Peyer's patch (tissue), 4 donors: ENCODE measurements at regions not wholly inside any gene's neighbourhood (a gene's known extent, or its start where the extent isn't known, plus 50 kb on each side); places are given as distances from the start of the nearest gene placed in this dataset.
"Not testable (repeated sequence)": the region's sequence is repeated elsewhere in the genome, so short reads cannot be mapped to it uniquely, and the experiment has no call there.

Experiments used
- DNase-seq, 3 donors: peaks; one replicate each; pipeline ENCODE4 v3.0.0-alpha.2; 2017 to 2019
- H3K27ac ChIP-seq, 4 donors: fragments of 200-600 bp; sonication (generic); one replicate each; pipeline ENCODE4 v1.5.1; 2016 to 2019
- H3K27me3 ChIP-seq, 2 donors: fragments of 200-600 bp; sonication (generic); one replicate each; pipeline ENCODE4 v1.5.1; 2019
- H3K36me3 ChIP-seq, 3 donors: fragments of 200-600 bp; sonication (generic); one replicate each; pipeline ENCODE4 v1.5.1; 2016 to 2019
- H3K4me1 ChIP-seq, 4 donors: fragments of 200-600 bp; sonication (generic); one replicate each; pipeline ENCODE4 v1.5.1; 2016 to 2019
- H3K4me3 ChIP-seq, 4 donors: fragments of 200-600 bp; sonication (generic); 1 replicate in 3 of 4; 2 replicates in 1 of 4; pipeline ENCODE4 v1.5.1; 2016 to 2019; ENCODE audit warnings: mild to moderate bottlenecking in 1 of 4
- H3K9me3 ChIP-seq, 4 donors: fragments of 200-600 bp; sonication (generic); one replicate each; pipeline ENCODE4 v1.5.1; 2016 to 2019; ENCODE audit warnings: mild to moderate bottlenecking in 1 of 4
- CTCF ChIP-seq, 6 experiments: fragments of 450-650 bp in 4 of 6; fragments of 200-600 bp in 2 of 6; sonication (generic) in 1 of 6; IDR thresholded peaks; one replicate each; pipeline ENCODE4 v1.5.1; 2017 to 2019; ENCODE audit warnings: antibody characterized with exemption in 6 of 6, mild to moderate bottlenecking in 3 of 6, moderate library complexity in 1 of 6
- POLR2A ChIP-seq, 2 donors: fragments of 450-650 bp; IDR thresholded peaks; one replicate each; pipeline ENCODE4 v1.5.1; 2017; ENCODE audit warnings: antibody characterized with exemption in 2 of 2, mild to moderate bottlenecking in 2 of 2, moderate library complexity in 2 of 2

- no peaks in the 10 kb centered on the region for H3K36me3 ChIP-seq
- no peaks in the 10 kb centered on the region for H3K9me3 ChIP-seq
- no peaks in the 10 kb centered on the region for H3K4me1 ChIP-seq
- H3K27ac ChIP-seq = no peak overlapping the region
- no peak overlapping the region for H3K4me3 ChIP-seq
- TF ChIP-seq POLR2A (IDR thresholded peaks at IDR 0.05) (no peak), CTCF (IDR thresholded peaks at IDR 0.05) (no peak)
- no peak for DNase-seq
- no peaks in the 10 kb centered on the region for H3K27me3 ChIP-seq
Observed at GRCh38 chr4:134708026-134708425, 506.4 kb upstream of the PABPC4L start.

GRCh38 chr4:134702374-134702773 lies 500.8 kb upstream of the PABPC4L start:
- no peaks in the 10 kb centered on the region for H3K27me3 ChIP-seq
- no peaks in the 10 kb centered on the region for H3K4me1 ChIP-seq
- H3K9me3 ChIP-seq = no peaks in the 10 kb centered on the region
- TF ChIP-seq POLR2A (IDR thresholded peaks at IDR 0.05) (no peak), CTCF (IDR thresholded peaks at IDR 0.05) (no peak)
- no peak for DNase-seq
- no peak overlapping the region for H3K27ac ChIP-seq
- no peaks in the 10 kb centered on the region for H3K36me3 ChIP-seq
- no peak overlapping the region for H3K4me3 ChIP-seq

GRCh38 chr4:134700251-134700650 lies 498.7 kb upstream of the PABPC4L start:
- no peak for DNase-seq
- no peak for TF ChIP-seq CTCF (IDR thresholded peaks at IDR 0.05)
- TF ChIP-seq POLR2A (IDR thresholded peaks at IDR 0.05) = no peak

GRCh38 chr4:134698831-134699230 lies 497.2 kb upstream of the PABPC4L start:
- H3K27me3 ChIP-seq, H3K4me3 ChIP-seq, H3K9me3 ChIP-seq, H3K27ac ChIP-seq, DNase-seq, H3K4me1 ChIP-seq, H3K36me3 ChIP-seq: not testable (repeated sequence)

More at GRCh38 chr4:134700251-134700650, 498.7 kb upstream of the PABPC4L start:
- Histone ChIP-seq H3K4me3 (no peak overlapping the region), H3K4me1 (no peaks in the 10 kb centered on the region), H3K27ac (no peak overlapping the region), H3K9me3 (no peaks in the 10 kb centered on the region), H3K36me3 (no peaks in the 10 kb centered on the region), H3K27me3 (no peaks in the 10 kb centered on the region)

GRCh38 chr4:134695433-134695832 lies 493.8 kb upstream of the PABPC4L start:
- no peak for DNase-seq
- Histone ChIP-seq H3K27ac (no peak overlapping the region), H3K36me3 (no peaks in the 10 kb centered on the region), H3K4me3 (no peak overlapping the region), H3K27me3 (no peaks in the 10 kb centered on the region), H3K9me3 (no peaks in the 10 kb centered on the region), H3K4me1 (no peaks in the 10 kb centered on the region)
- TF ChIP-seq CTCF (IDR thresholded peaks at IDR 0.05) = no peak
- no peak for TF ChIP-seq POLR2A (IDR thresholded peaks at IDR 0.05)

GRCh38 chr4:134691915-134692314 lies 490.3 kb upstream of the PABPC4L start:
- no peak overlapping the region for H3K27ac ChIP-seq
- H3K4me1 ChIP-seq = no peaks in the 10 kb centered on the region
- no peak for DNase-seq
- no peaks in the 10 kb centered on the region for H3K9me3 ChIP-seq
- H3K36me3 ChIP-seq = no peaks in the 10 kb centered on the region
- no peak overlapping the region for H3K4me3 ChIP-seq
- no peak for TF ChIP-seq CTCF (IDR thresholded peaks at IDR 0.05)
- TF ChIP-seq POLR2A (IDR thresholded peaks at IDR 0.05) = no peak
- H3K27me3 ChIP-seq = no peaks in the 10 kb centered on the region
